ENCODE measurements at regions not wholly inside any gene's neighbourhood (a gene's known extent, or its start where the extent isn't known, plus 50 kb on each side); places are given as distances from the start of the nearest gene placed in this dataset.

GRCh38 chr6:146886587-146887446 lies 288.0 kb downstream of the ADGB start:
- no peak for DNase-seq

DNA sequence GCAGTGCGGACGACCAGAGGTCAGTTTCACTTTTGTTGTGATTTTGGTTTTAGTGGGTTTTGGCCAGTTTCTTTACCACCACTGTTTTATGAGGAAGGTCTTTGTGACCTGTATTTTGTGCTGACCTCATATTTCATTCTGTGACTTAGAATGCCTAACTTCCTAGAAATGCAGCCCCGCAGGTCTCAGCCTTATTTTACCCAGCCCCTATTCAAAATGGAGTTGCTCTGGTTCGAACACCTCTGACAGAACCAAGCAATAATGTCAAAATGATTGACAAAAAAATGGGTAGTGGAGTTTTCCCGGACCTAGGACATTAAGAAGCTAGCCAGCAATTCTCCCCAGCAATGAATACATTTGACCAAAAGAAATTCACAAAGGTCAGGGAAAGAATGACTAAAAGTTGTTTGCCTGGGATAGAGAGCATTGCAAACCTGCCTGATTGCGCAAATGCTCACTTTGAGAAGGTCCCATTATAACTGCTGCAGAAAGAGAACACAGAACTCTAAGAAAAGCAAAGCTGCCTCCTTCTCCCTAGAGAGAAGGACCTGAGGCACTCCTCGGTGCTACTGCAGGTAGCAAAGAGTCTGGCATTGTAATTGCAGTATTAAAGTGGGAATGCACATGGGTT lies 288.8 kb downstream of the ADGB start:
- no peak for DNase-seq

DNA sequence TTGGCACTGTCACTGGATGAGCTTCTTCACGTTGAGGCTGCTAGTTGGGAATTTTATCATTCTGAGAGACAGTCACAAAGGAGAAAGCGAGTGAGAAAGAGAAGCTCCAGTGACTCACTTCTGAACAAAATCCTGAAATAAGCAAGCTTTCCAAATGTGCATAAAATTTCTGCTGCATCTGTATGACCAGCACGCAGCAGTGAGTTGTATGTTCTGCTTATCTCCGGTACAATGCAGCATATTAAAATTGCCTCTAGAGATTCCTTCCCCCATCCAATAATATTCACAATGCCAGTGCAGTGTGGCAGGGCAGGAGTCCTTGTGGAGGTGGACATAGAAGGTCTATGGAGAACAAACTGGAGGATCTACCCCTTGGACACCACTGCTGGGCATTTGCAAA lies 290.5 kb downstream of the ADGB start:
- no peak for DNase-seq

DNA sequence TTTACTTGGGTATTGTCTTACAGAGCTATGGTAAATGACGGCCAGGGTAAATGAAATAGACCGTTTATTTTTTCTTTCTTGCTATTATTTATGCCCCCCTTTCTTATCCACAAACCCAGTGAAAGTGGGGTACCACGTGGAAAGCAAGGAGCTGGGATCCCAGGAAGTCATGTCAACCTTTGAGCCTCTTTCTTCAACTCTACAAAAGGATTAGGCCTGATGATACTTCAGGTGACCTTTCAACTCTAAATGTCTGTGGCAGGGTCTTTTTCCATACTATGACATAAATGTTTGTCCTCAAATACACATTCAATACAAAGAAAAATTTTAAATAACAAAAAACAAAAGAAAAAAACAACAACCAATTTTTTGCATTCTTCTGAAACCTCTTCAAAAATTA lies 291.4 kb downstream of the ADGB start:
- no peak for DNase-seq

DNA sequence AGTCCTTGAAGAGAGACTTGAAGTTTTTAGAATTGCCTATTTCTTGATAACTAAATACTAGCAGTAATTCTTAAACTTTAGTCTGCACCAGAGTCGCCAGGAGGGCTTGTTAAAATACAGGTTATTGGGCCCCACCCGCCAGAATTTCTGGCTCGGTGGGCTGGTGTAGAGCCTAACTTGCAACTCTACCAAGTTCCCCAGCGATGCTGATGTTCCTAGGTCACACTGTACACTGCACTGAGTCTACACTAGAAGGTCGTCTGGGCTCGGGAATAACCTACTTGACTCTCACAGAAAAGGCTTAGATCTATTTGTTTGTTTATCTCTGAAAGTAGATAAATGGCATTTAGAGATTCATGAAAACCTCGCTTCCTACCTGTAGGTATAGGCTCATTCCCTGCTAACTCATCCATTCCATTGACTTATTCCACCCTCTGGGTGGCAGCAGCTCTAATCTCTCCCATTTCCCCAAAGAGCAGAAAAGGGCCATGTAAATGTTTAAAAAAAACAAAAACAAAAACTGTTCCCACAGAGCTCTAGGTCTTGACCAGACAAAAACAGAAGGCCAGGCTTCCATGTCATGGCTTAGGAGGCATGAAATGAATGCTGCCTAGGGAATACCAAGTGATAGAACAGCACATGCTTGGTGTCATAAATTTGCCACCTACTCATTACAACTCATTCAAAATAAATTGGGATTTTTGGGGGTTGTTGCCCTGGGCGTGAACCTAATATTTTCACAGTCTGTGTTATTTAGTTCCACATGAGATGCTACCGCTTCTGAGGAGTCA lies 292.1 kb downstream of the ADGB start:
- DNase-seq: no peak

DNA sequence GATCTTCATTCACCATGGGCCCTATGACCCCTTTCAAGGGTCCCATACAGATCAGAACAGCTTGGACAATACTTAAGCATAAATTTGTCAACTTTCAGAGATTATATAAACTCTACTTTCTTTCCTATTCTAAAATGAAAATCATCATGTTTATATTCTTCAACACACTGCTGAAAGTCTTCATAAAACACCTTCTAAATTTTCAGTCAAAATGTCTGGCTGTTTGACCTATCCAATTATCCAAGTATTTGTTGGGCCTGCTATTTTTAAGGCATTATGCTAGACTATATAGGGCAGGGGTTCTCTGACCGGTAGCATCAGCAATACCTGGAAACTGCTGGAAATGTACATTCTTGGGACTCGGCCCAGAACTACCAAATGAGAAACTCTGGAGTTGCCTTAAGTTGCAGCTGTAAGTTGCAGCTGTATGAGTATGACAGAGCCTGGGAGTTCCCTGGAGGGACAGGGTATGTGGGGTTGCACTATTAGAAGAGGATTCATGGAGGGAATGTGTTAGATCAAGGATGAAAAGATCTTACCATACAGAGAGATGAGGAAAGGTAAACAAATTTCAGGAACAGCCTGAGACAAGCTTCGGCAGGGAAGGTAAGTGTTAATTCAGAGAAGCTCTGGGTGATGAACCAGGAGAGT lies 293.0 kb downstream of the ADGB start:
- DNase-seq: no peak

DNA sequence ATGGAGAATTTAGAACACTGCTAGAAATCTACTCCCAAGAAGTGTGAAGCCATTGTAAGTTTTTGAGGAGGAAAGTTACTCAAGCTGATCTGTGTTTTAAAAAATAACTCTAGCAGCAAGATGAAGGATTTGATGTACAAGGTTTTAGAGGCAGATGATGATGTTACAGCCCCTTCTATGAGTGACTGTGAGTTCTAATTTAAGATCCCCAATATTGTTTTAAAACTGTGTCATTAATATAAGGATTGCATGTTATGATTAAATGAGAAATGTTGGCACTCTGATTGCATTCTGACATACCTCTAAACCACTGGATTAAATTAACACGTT lies 293.5 kb downstream of the ADGB start:
- no peak for DNase-seq

DNA sequence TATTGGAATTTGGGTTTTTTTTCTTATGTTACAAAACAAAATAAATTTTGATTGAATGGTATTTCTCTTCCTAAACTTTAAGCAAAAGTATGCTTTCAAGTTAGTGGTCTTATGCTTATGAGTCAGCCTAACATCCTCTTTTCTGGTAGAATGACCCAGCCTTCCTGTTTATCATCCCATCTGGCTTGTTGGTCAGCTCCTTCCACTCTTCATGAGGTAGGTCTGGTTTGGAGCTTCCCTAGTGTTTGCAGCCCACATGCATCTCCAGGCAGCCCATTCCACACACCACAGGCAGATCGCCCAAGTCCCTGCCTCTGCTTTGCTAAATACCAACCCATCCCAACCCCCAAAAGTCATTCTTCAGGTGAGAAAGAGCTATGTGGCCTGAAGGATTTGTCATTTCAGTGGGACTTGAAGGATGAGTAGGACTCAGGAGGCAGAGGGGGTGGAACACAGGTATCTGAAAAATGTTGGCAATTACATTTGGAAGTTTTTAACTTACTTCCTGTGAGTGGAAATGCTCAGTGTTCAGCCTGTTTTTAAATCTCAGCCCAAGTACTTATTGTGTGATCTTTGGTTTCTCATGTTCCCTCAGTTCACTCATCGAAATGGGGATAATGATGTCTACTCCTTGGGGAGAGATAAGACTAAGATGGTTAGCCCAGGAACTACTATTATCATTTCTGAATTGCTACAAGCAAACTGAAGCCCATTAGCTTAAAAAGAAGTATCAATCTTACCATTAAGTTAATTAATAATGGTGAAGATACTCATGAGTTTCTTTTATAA lies 294.0 kb downstream of the ADGB start:
- DNase-seq: no peak

DNA sequence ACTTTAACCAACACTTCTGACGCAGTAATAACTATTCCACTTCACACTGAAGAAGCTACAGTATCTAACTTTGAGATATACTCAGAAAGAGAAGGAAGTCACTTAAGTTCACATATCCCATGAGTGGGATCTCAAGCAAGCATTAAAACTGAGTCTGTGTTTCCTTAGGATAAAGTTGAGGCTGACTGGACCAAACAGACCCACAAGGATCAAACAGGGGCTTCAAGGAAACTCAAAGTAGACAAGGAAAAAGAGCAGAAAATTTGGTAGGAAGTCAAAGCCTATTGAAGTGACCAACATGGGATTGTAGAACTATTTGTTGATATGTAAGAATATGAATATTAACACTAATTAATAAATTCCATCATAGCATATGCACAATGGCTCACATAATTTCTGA lies 294.9 kb downstream of the ADGB start:
- DNase-seq: no peak

DNA sequence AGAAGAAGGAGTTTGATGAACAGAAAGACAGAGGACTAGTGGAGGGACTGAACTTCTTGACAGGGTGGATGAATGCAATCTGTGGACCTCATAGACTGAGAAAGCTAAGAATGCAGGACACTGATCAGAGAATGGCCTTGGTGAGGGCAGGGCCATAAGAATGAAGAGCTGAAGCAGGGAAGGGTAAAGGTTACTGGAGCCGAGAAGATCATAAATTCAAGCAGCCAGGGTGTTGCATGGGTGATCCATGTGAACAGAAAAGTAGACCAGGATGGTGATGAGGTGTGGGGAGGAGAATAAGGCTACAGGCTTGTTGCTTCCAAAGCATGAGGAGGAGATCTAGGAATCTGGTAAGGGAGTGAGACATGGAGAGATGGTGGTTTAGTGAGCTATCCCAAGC lies 295.9 kb downstream of the ADGB start:
- DNase-seq: no peak

DNA sequence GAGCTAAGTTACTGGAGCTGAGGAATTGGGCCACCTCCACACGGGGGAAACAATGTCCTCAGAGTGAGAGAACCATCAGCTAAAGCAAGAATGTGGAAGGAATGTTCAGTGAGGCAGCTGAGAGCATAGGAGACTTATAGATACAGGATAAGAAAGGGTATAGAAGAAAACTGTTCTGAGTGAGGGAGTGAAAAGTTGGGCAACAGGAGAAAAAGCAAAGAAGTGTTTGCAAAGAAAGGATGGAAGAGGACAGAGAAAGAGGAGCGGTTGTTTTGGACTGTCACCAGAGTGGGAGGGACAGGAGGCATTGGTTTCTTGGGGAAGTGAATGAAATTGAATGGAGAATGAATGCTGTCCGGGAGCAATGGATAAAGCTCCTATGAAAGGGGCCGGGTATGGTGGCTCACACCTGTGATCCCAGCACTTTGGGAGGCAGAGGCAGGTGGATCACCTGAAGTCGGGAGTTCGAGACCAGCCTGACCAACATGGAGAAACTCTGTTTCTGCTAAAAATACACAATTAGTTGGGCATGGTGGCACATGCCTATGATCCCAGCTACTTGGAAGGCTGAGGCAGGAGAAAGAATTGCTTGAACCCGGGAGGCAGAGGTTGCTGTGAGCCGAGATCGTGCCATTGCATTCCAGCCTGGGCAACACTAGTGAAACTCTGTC lies 296.5 kb downstream of the ADGB start:
- no peak for DNase-seq

GRCh38 chr6:146895772-146896061 lies 296.9 kb downstream of the ADGB start:
- DNase-seq: no peak

- no peak for DNase-seq
Observed at GRCh38 chr6:146896062-146896813, 297.5 kb downstream of the ADGB start.

DNA sequence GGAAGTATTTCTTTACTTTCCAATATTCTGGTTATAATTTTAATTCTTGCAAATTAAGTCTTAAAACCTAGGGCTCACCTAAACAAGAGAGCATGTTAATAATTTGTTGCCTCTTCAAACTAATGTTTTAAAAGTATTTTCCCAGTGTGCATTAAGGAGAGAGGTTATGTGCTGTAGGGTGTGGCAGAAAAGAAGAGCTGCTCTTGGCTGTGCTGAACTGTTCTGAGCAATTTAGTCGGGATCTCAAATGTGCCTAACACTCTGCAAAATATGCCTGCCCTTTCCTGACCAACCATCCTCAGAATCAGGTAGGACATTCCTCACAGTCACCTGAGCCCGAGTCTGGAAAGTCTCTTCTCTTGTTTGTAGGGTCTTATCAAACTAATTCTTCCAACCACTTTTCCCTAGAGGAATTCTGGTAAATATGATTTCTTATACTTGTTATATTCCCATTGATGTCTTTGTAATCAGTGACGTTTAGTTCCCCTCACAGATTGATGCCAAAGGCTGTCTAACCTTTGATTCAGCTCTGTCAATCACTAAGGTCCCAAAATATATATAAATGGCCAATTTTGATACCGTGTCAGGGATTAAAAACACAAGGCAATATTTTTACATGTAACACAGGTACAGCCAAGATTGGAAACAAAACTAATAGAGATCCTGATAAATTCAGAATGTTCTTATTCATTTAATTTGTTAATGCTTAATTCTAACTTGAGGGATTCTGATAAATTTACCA lies 298.4 kb downstream of the ADGB start:
- DNase-seq: no peak

DNA sequence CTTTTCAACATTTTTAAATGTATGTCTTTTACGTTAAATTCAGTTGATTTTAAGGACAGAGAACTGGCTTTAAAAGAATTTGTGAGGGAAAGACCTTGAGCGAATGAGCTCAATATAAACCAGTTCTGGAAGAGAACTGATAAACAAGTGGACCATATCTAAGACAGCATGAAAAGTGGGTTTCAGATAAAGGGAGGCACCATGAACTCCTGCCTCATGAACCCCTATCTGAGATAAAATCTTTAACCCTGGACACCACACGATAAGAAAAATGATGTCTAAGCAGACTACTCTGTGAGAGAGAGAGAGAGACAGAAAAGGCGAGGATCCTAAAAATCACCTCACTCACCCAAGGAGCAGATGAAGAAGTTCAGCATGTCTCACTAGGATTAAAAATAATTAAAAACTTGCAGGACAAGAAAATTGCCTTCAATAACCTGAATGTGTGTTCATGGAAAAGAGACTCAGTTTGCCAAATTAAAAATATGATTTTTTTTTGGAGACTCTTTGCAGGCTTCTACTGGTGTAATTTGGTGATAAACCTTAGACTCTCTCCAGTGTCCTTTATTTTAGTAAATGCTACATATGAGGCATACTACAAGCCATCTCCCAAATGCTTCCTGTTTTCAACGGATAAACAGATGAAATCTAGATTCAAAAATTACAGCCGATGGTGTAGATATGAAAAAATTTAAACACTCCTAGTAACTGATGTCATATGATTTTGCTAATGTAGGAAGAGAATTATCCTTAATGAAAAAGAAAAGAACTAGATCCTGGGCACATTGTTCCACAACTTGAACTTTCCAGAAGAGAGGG lies 299.5 kb downstream of the ADGB start:
- no peak for DNase-seq

DNA sequence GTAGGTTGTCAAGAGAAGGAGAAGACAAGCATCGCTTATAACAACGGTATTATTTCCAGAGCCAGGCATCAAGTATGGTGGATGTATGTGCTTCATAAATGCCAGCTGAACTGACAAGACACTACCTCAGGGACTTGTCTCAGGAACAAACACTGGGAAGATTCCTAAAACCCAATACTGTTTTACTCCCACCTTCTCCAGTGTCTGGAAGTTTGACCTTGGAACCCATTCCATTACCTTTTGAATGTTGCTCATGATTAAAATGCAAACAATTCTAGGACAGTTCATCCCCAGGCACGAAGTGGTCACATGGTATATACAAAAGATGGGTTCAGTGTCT lies 300.1 kb downstream of the ADGB start:
- no peak for DNase-seq

DNA sequence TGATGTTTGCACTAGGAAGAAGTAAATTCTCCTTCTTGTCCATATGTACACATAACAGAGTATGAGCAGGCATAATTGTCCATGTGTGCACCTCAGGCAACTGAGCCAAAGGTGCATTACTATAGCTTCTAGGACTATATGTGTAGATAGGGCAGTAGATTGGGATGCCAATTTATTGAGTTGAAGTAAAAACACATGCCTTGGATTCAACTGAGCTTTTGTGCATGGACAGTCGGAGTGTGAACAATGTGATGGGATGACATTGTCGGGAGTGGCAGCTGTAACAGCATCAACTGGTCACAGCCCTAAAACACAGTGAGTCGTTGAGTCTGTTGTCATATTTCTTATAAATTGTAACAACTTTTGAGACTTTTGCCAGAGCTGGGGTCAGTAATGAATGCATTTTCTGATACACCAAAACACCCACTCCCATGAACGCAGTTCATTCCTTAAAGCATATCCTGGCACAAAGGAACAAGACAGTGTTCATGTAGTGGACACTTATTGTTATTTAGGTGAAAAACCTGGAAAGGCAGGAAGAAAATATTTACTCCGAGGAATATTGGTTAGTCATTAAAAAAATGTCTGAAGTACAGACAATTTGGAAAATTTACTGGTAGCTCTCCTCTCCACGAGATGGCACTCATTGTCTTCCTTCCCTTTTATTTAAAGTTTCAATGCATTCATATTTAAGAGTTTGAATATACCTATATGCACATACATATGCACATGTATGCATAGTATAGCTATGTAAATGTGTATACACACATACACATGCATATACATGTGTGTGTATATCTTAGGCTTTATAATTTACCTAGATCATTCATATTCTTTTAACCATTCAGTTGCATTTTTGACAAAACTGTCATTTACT lies 302.0 kb upstream of the STXBP5 start:
- no peak for DNase-seq

DNA sequence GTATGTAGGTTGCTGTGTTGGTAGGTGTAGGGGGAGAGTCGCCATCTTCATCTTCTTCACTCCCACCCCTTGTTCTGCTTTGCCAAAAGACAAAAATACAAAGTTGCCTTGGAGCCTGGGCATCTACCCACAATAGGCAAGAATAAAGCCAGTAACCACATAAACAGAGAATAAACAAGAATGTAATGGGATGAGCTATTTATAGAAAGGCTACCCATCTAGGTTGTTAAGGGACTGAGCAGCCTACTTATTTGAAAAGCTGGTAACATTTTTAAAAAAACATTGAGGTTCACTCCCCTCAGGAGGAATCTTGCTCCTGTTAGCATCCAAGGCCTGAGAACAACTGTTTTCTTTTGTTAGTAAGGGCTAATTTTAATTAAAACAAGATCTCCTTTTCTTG lies 301.4 kb upstream of the STXBP5 start:
- no peak for DNase-seq

GRCh38 chr6:146903451-146903850 lies 300.8 kb upstream of the STXBP5 start:
- no peak for DNase-seq
